Natural killer cell (primary cell): ENCODE measurements at regions not wholly inside any gene's neighbourhood (a gene's known extent, or its start where the extent isn't known, plus 50 kb on each side); places are given as distances from the start of the nearest gene placed in this dataset.

Experiments used
- ATAC-seq, 3 donors: fragments of 150-1000 bp in 2 of 3; fragments of 200-7000 bp in 1 of 3; cut with Tn5 transposase; 1 replicate in 1 of 3; 2 replicates in 2 of 3; pipeline ENCODE4 v1.10.0; 2021; ENCODE audit warnings: mild to moderate bottlenecking in 2 of 3, moderate library complexity in 2 of 3
- DNase-seq, 2 donors: peaks; one replicate each; pipeline versions ENCODE4 v3.0.0 to v3.0.0-alpha.2; 2013 to 2021; ENCODE audit warnings: mixed read lengths in 1 of 2
- H3K27ac ChIP-seq: one replicate; pipeline ENCODE4 v1.5.1; 2013; ENCODE audit warnings: mild to moderate bottlenecking, low read length
- H3K27me3 ChIP-seq: one replicate; pipeline ENCODE4 v1.6.1; 2013; ENCODE audit warnings: low read length; ENCODE audit not compliant: control insufficient read depth, insufficient read depth
- H3K36me3 ChIP-seq: one replicate; pipeline ENCODE4 v1.6.1; 2013; ENCODE audit warnings: low read length; ENCODE audit not compliant: control insufficient read depth, insufficient read depth
- H3K4me1 ChIP-seq: one replicate; pipeline ENCODE4 v1.6.1; 2013; ENCODE audit warnings: low read length; ENCODE audit not compliant: control insufficient read depth, insufficient read depth
- H3K4me3 ChIP-seq: one replicate; pipeline ENCODE4 v1.5.1; 2013; ENCODE audit warnings: low read length
- H3K9me3 ChIP-seq: one replicate; pipeline ENCODE4 v1.6.1; 2013; ENCODE audit warnings: low read length; ENCODE audit not compliant: control insufficient read depth, insufficient read depth
- H3K27ac Mint-ChIP-seq, 2 donors: one replicate each; pipeline ENCODE4 v1.8.0; 2022; ENCODE audit warnings: mild to moderate bottlenecking in 2 of 2, mixed read lengths in 2 of 2, moderate library complexity in 1 of 2
- H3K27me3 Mint-ChIP-seq, 2 donors: one replicate each; pipeline ENCODE4 v1.8.0; 2022; ENCODE audit warnings: low read depth in 2 of 2, mixed read lengths in 2 of 2
- H3K36me3 Mint-ChIP-seq: one replicate; pipeline ENCODE4 v1.8.0; 2022; ENCODE audit warnings: mixed read lengths
- H3K4me1 Mint-ChIP-seq, 2 donors: one replicate each; pipeline ENCODE4 v1.8.0; 2022; ENCODE audit warnings: mixed read lengths in 2 of 2
- H3K4me3 Mint-ChIP-seq: one replicate; pipeline ENCODE4 v1.8.0; 2022; ENCODE audit warnings: mild to moderate bottlenecking, moderate library complexity, mixed read lengths
- H3K9me3 Mint-ChIP-seq, 2 donors: one replicate each; pipeline ENCODE4 v1.8.0; 2022; ENCODE audit warnings: mixed read lengths in 2 of 2
- WGBS: methylation state at CpG from one replicate; pipeline ENCODE4 v1.1.7; 2013; ENCODE audit warnings: missing lambda C conversion rate; ENCODE audit not compliant: insufficient coverage; 5-methylcytosine and 5-hydroxymethylcytosine counted together
- intact Hi-C: fragments of 100-400 bp; cut with micrococcal nuclease; formaldehyde crosslinking; loops from one replicate; pipeline ENCODE4 v1.14.2; 2022
- TF ChIP-seq, protein P1 (sequence below): fragments of 200-600 bp; IDR thresholded peaks from one replicate; pipeline ENCODE4 v1.8.0; 2022; ENCODE audit warnings: antibody characterized with exemption

DNA sequence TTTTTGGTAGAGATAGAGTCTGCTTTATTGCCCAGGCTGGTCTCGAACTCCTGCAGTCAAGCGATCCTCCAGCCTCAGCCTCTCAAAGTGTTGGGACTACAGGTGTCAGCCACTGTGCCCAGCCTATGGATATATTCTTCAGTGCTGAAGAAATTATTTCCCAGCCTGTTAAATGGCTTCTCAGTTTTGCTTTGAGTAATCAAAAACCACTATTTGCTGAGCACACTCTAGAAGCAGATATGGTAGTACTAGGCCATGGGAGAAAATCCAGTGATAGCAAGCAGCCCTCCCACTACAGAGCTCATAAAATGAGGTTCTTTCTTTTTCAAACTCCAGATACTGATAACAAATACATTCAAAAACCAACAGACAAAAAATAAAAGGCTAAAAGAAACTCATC, 80.6 kb upstream of the CLDN10 start:
- TF ChIP-seq, protein P1, sequence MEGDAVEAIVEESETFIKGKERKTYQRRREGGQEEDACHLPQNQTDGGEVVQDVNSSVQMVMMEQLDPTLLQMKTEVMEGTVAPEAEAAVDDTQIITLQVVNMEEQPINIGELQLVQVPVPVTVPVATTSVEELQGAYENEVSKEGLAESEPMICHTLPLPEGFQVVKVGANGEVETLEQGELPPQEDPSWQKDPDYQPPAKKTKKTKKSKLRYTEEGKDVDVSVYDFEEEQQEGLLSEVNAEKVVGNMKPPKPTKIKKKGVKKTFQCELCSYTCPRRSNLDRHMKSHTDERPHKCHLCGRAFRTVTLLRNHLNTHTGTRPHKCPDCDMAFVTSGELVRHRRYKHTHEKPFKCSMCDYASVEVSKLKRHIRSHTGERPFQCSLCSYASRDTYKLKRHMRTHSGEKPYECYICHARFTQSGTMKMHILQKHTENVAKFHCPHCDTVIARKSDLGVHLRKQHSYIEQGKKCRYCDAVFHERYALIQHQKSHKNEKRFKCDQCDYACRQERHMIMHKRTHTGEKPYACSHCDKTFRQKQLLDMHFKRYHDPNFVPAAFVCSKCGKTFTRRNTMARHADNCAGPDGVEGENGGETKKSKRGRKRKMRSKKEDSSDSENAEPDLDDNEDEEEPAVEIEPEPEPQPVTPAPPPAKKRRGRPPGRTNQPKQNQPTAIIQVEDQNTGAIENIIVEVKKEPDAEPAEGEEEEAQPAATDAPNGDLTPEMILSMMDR: no peak
- Histone ChIP-seq H3K4me1 (no peaks in the 10 kb centered on the region), H3K27me3 (no peaks in the 10 kb centered on the region), H3K9me3 (no peaks in the 10 kb centered on the region), H3K36me3 (no peaks in the 10 kb centered on the region), H3K4me3 (no peak overlapping the region), H3K27ac (no peak overlapping the region)
- H3K36me3 Mint-ChIP-seq: no peaks in the 10 kb centered on the region
- DNase-seq (no peak), ATAC-seq (no peak)
- peaks cover 0 to 12% of the 10 kb centered on the region in 2 donors for H3K27me3 Mint-ChIP-seq
- H3K9me3 Mint-ChIP-seq: no peaks in the 10 kb centered on the region
- 89% methylated on average over 2 of the region's 2 CpGs for WGBS
- intact Hi-C loops: no loop called here
- H3K4me1 Mint-ChIP-seq: peaks cover 0 to 4% of the 10 kb centered on the region in 2 donors
- H3K27ac Mint-ChIP-seq: no peak overlapping the region
- no peak overlapping the region for H3K4me3 Mint-ChIP-seq

DNA sequence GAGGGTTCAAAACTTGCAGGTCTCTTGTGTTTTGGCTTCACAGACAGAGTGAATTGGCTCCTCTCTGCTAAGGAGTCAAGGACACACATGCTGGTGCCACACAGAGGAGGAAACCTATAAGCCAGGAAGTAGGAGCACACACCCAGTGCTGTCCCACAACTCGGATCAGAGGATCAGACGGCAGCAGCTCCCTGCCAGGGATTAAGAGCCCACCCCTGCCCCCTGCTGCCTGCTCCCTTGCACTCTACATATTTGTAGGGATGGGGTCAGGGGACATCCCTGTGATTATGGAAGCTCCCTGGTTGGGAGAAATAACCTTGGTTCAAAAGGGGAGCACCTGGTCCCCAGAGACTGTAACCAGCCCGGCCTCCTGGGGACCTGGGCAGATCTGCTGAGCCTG, 77.5 kb upstream of the CLDN10 start:
- no peak for ATAC-seq
- WGBS: 96% methylated on average over 3 of the region's 3 CpGs
- H3K36me3 Mint-ChIP-seq: no peaks in the 10 kb centered on the region

DNA sequence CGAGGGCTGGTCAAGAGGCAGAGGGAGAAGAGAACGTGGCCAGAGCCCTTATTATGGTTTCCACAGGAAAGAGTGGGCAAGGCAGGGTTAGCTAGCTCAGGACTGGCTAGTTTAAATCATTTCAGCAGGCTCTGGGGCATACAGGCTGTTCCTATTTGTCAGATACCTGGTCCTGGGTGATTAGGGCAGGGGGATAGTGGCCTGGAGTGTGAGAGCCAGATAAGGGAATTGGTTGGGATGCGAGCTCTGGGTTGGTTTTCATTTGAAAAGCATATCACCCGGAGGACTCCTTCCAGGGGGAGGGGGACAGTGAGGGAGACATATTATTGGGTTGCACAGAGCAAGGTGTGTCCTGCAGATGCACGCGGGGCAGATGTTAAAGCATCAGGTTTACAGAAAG, 75.3 kb upstream of the CLDN10 start:
- H3K9me3 Mint-ChIP-seq: no peaks in the 10 kb centered on the region
- WGBS: 87% methylated on average over 6 of the region's 6 CpGs
- ATAC-seq (no peak), DNase-seq (no peak)
- H3K4me3 Mint-ChIP-seq: no peak overlapping the region
- H3K27ac Mint-ChIP-seq: peak overlapping the region in 1 of 2 donors; percentile 7
- intact Hi-C loops: no loop called here
- peaks cover 0 to 6% of the 10 kb centered on the region in 2 donors for H3K27me3 Mint-ChIP-seq
- TF ChIP-seq, protein P1: no peak
- H3K36me3 Mint-ChIP-seq: no peaks in the 10 kb centered on the region
- Histone ChIP-seq H3K27me3 (no peaks in the 10 kb centered on the region), H3K36me3 (no peaks in the 10 kb centered on the region), H3K4me3 (no peak overlapping the region), H3K9me3 (no peaks in the 10 kb centered on the region), H3K4me1 (peaks cover 9% of the 10 kb centered on the region), H3K27ac (no peak overlapping the region)
- H3K4me1 Mint-ChIP-seq: peaks cover 0 to 16% of the 10 kb centered on the region in 2 donors

More for the DNA sequence above, 77.5 kb upstream of the CLDN10 start:
- intact Hi-C loops: no loop called here
- H3K27me3 Mint-ChIP-seq: peaks cover 0 to 12% of the 10 kb centered on the region in 2 donors
- Histone ChIP-seq H3K4me3 (no peak overlapping the region), H3K27ac (no peak overlapping the region), H3K27me3 (no peaks in the 10 kb centered on the region), H3K36me3 (no peaks in the 10 kb centered on the region), H3K4me1 (peaks cover 9% of the 10 kb centered on the region), H3K9me3 (no peaks in the 10 kb centered on the region)
- TF ChIP-seq, protein P1: no peak
- peaks cover 0 to 16% of the 10 kb centered on the region in 2 donors for H3K4me1 Mint-ChIP-seq
- no peak for DNase-seq
- no peak overlapping the region for H3K4me3 Mint-ChIP-seq
- H3K9me3 Mint-ChIP-seq: no peaks in the 10 kb centered on the region
- H3K27ac Mint-ChIP-seq: no peak overlapping the region

DNA sequence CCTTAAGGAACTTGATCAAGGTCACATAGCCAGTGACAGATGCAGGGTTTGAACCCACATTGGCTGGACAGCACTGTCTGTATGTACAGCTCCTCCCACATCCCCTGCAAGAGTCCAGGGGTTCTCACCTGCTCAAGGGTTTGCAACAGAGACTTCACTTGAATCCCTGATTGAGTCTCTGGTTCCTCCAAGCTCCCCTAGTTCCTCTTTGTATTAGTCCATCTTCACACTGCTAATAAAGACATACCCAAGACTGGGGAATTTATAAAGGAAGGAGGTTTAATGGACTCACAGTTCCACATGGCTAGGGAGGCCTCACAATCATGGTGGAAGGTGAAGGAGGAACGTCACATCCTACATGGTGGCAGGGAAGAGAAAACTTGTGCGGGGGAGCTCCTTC, 72.8 kb upstream of the CLDN10 start:
- Histone ChIP-seq H3K9me3 (no peaks in the 10 kb centered on the region), H3K27ac (no peak overlapping the region), H3K27me3 (no peaks in the 10 kb centered on the region), H3K36me3 (no peaks in the 10 kb centered on the region), H3K4me1 (peaks cover 9% of the 10 kb centered on the region), H3K4me3 (no peak overlapping the region)
- Mint-ChIP-seq H3K9me3 (no peaks in the 10 kb centered on the region), H3K27ac (peak overlapping the region in 1 of 2 donors; percentile 13), H3K36me3 (no peaks in the 10 kb centered on the region), H3K4me1 (peaks cover 0 to 12% of the 10 kb centered on the region in 2 donors), H3K27me3 (peaks cover 0 to 4% of the 10 kb centered on the region in 2 donors), H3K4me3 (no peak overlapping the region)
- intact Hi-C loops: loop anchor here (2.0 kb wide), 1 partner anchor 291 kb away; no protein-coding TSS in a partner anchor
- WGBS: 67% methylated on average over 1 of the region's 2 CpGs
- no peak for DNase-seq
- ATAC-seq: no peak
- TF ChIP-seq, protein P1: no peak
